PC-3 (cell line): ENCODE measurements at regions not wholly inside any gene's neighbourhood (a gene's known extent, or its start where the extent isn't known, plus 50 kb on each side); places are given as distances from the start of the nearest gene placed in this dataset.

ENCODE experiments used
- ATAC-seq: fragments of 200-7000 bp; cut with Tn5 transposase; 2 replicates; pipeline ENCODE4 v1.9.1; 2020; ENCODE audit warnings: mild to moderate bottlenecking, moderate library complexity
- BruUV-seq: library from RNA; stranded (reverse); fragments of 400-500 nt; replicated peaks from 2 replicates; lab custom pipeline; 2021; lab: Mats Ljungman, UMichigan
- CTCF ChIA-PET: fragments of 300-600 bp; sonication (Branson Sonifier 250); formaldehyde crosslinking; loops from one replicate; lab custom pipeline; 2022; ENCODE audit warnings: antibody characterized with exemption; lab: Charles Lee
- POLR2A ChIA-PET: fragments of 300-600 bp; sonication (Branson Sonifier 250); formaldehyde crosslinking; loops from one replicate; lab custom pipeline; 2022; ENCODE audit warnings: antibody characterized with exemption; ENCODE audit not compliant: unreplicated experiment; lab: Charles Lee
- DNase-seq: peaks from one replicate; pipeline ENCODE4 v3.0.0-alpha.2; 2015
- H2AFZ ChIP-seq: fragments of 300-600 bp; sonication (generic); 2 replicates; pipeline ENCODE4 v1.6.0; 2016; ENCODE audit warnings: antibody characterized with exemption, low read length
- H3F3A ChIP-seq: fragments of 300-600 bp; sonication (generic); one replicate; pipeline ENCODE4 v1.6.0; 2017; ENCODE audit warnings: antibody characterized with exemption, low read length, control low read depth, mild to moderate bottlenecking; ENCODE audit not compliant: unreplicated experiment
- H3K27ac ChIP-seq: fragments of 300-600 bp; sonication (generic); 2 replicates; pipeline ENCODE4 v1.5.1; 2016; ENCODE audit warnings: mild to moderate bottlenecking, low read length
- H3K27me3 ChIP-seq: fragments of 300-600 bp; sonication (generic); 2 replicates; pipeline ENCODE4 v1.6.1; 2016; ENCODE audit warnings: low read length, mixed read lengths
- H3K36me3 ChIP-seq: fragments of 300-600 bp; sonication (generic); 2 replicates; pipeline ENCODE4 v1.6.1; 2016; ENCODE audit warnings: low read depth, mixed run types, low read length, mixed read lengths
- H3K4me1 ChIP-seq: fragments of 300-600 bp; sonication (generic); 2 replicates; pipeline ENCODE4 v1.5.1; 2016; ENCODE audit warnings: low read length; ENCODE audit not compliant: insufficient read depth
- H3K4me2 ChIP-seq: fragments of 300-600 bp; sonication (generic); 2 replicates; pipeline ENCODE4 v1.6.0; 2016; ENCODE audit warnings: low read length
- H3K4me3 ChIP-seq: fragments of 300-600 bp; sonication (generic); 2 replicates; pipeline ENCODE4 v1.5.1; 2016; ENCODE audit warnings: mild to moderate bottlenecking, low read length, mixed read lengths
- H3K79me2 ChIP-seq: fragments of 300-600 bp; sonication (generic); 2 replicates; pipeline ENCODE4 v1.6.1; 2017; ENCODE audit warnings: low read length, mixed read lengths
- H3K9ac ChIP-seq: fragments of 300-600 bp; sonication (generic); 2 replicates; pipeline ENCODE4 v1.6.0; 2016; ENCODE audit warnings: mild to moderate bottlenecking, low read length
- H3K9me2 ChIP-seq: fragments of 300-600 bp; sonication (generic); replicated peaks from 2 replicates; pipeline ENCODE4 v1.6.1; 2016; ENCODE audit warnings: mixed run types, low read length, mixed read lengths
- H3K9me3 ChIP-seq: fragments of 300-600 bp; sonication (generic); 2 replicates; pipeline ENCODE4 v1.6.1; 2016; ENCODE audit warnings: low read length, mixed read lengths
- H4K20me1 ChIP-seq: fragments of 300-600 bp; sonication (generic); 2 replicates; pipeline ENCODE4 v1.6.1; 2016; ENCODE audit warnings: low read length, mixed read lengths
- CTCF ChIP-seq: fragments of 300-600 bp; sonication (generic); conservative IDR thresholded peaks from 2 replicates; pipeline ENCODE4 v1.5.1; 2017; ENCODE audit warnings: antibody characterized with exemption, low read depth, mild to moderate bottlenecking, low read length
- EZH2 ChIP-seq: fragments of 300-600 bp; sonication (generic); IDR thresholded peaks from one replicate; pipeline ENCODE4 v1.6.1; 2017; ENCODE audit warnings: antibody characterized with exemption, mild to moderate bottlenecking, low read length; ENCODE audit not compliant: unreplicated experiment
- EZH2phosphoT487 ChIP-seq: fragments of 300-600 bp; sonication (generic); IDR thresholded peaks from 2 replicates; pipeline ENCODE4 v1.6.1; 2018; ENCODE audit warnings: mild to moderate bottlenecking, antibody characterized with exemption, low read length, borderline replicate concordance
- intact Hi-C: fragments of 100-400 bp; cut with micrococcal nuclease; formaldehyde crosslinking; loops from 2 replicates; pipeline ENCODE4 v1.9.0; 2023

GRCh38 chr3:188948997-188949389 is 222.8 kb upstream of the TPRG1 start:
- Histone ChIP-seq H3K4me2 (peak overlapping the region; percentile 92), H3K9ac (peak overlapping the region; percentile 86; the same call in 1 of the 2 replicates), H3K36me3 (no peaks in the 10 kb centered on the region), H4K20me1 (no peaks in the 10 kb centered on the region), H3K27me3 (no peaks in the 10 kb centered on the region), H3F3A (no peaks in the 10 kb centered on the region), H3K79me2 (no peaks in the 10 kb centered on the region), H3K4me3 (no peak overlapping the region), H3K9me3 (no peaks in the 10 kb centered on the region), H2AFZ (peak overlapping the region; percentile 88; the same call in 1 of the 2 replicates), H3K9me2 (no peaks in the 10 kb centered on the region), H3K27ac (peak overlapping the region; percentile 94), H3K4me1 (peaks cover 45% of the 10 kb centered on the region)
- intact Hi-C loops: loop anchor here (1.0 to 5.0 kb wide), 3 partner anchors 47 to 117 kb away; no protein-coding TSS in a partner anchor
- DNase-seq (no peak), ATAC-seq (no peak)
- ChIA-PET POLR2A (no interaction called here), CTCF (no interaction called here)
- BruUV-seq: no TSS peak
- TF ChIP-seq EZH2phosphoT487: no peak
- TF ChIP-seq CTCF: no peak
- no peak for TF ChIP-seq EZH2

DNA sequence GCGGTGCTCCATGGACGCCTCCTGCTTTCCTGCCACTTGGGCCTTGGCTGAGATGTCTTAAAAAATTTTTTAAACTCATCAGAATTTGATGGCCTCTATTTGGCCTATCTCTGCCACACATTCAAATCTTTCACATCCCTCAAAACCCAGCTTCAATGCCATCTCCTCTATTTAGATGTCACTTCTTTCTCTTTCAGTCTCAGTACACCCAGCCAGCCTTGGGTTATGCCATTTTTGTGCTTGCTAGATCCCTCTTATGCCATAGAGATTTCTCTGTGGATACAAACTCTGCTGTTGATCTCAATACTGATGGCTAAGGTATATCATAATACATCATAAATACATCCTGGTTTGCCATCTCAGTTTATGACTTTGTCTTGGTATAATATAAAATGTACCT is 222.3 kb upstream of the TPRG1 start:
- H3K79me2 ChIP-seq: no peaks in the 10 kb centered on the region
- ChIA-PET CTCF (no interaction called here), POLR2A (no interaction called here)
- no peak overlapping the region for H3K4me2 ChIP-seq
- ATAC-seq (no peak), DNase-seq (no peak)
- no peaks in the 10 kb centered on the region for H4K20me1 ChIP-seq
- no peaks in the 10 kb centered on the region for H3K9me3 ChIP-seq
- intact Hi-C loops: loop anchor here (5.0 kb wide), 2 partner anchors 47 to 117 kb away; no protein-coding TSS in a partner anchor
- H3K27ac ChIP-seq: peak overlapping the region; percentile 94
- H3F3A ChIP-seq: no peaks in the 10 kb centered on the region
- TF ChIP-seq CTCF (no peak), EZH2phosphoT487 (no peak)
- no TSS peak for BruUV-seq
- H3K4me3 ChIP-seq: no peak overlapping the region
- H2AFZ ChIP-seq: no peak overlapping the region
- peaks cover 45% of the 10 kb centered on the region for H3K4me1 ChIP-seq
- H3K36me3 ChIP-seq: no peaks in the 10 kb centered on the region
- no peak overlapping the region for H3K9ac ChIP-seq
- no peaks in the 10 kb centered on the region for H3K27me3 ChIP-seq
- H3K9me2 ChIP-seq: no peaks in the 10 kb centered on the region

DNA sequence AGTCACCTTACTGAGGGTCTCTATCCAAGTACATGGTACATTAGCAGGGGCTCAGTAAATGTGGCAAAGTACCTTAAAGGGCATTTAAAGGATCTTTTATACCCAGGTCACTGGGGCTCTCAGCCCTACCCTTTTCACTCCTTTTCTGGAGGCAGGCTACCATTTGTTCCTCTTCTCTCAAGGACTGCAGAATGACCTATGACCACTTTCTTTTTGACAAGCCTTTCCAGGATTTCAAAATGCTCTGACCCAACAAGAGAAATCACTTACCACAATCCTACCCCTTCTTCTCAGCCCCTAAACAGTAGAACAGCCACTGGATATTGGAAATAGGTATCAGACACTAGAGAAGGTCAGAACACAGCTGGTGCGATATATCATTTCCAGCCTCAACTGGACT is 221.8 kb upstream of the TPRG1 start:
- POLR2A ChIA-PET: no interaction called here
- Histone ChIP-seq H3K27ac (peak overlapping the region; percentile 68), H3K9me2 (no peaks in the 10 kb centered on the region), H3K27me3 (no peaks in the 10 kb centered on the region), H4K20me1 (no peaks in the 10 kb centered on the region), H3K9me3 (no peaks in the 10 kb centered on the region), H3K4me1 (peaks cover 45% of the 10 kb centered on the region), H3F3A (no peaks in the 10 kb centered on the region), H2AFZ (no peak overlapping the region), H3K4me3 (no peak overlapping the region), H3K4me2 (0 out of 2 replicates have a peak overlapping the region, but pooled peaks have one; percentile 36), H3K36me3 (no peaks in the 10 kb centered on the region), H3K79me2 (no peaks in the 10 kb centered on the region), H3K9ac (no peak overlapping the region)
- DNase-seq: no peak
- intact Hi-C loops: loop anchor here (2.0 to 5.0 kb wide), 11 partner anchors 48 to 1038 kb away; partner anchors contain the start of gene LPP
- CTCF ChIA-PET: interaction anchor here (1.2 kb wide), 1 partner anchor 1211 kb away, joined by 9 read pairs; no protein-coding TSS in a partner anchor
- TF ChIP-seq CTCF (no peak), EZH2phosphoT487 (no peak), EZH2 (no peak)
- BruUV-seq: no TSS peak
- no peak for ATAC-seq
